ENCODE measurements at regions not wholly inside any gene's neighbourhood (a gene's known extent, or its start where the extent isn't known, plus 50 kb on each side); places are given as distances from the start of the nearest gene placed in this dataset.
"Not testable (repeated sequence)": the region's sequence is repeated elsewhere in the genome, so short reads cannot be mapped to it uniquely, and the experiment has no call there.

DNA sequence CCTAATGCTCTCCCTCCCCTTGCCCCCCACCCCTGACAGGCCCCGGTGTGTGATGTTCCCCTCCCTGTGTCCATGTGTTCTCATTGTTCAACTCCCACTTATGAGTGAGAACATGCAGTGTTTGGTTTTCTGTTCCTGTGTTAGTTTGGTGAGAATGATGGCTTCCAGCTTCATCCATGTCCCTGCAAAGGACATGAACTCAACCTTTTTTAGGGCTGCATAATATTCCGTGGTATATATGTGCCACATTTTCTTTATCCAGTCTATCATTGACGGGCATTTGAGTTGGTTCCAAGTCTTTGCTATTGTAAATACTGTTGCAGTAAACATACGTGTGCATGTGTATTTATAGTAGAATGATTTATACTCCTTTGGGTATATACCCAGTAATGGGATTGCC is 69.5 kb downstream of the HINT1 start:
- DNase-seq (ENCODE audit: extremely low read depth in 1 of 4, low spot score in 3 of 4); BruUV-seq (replicated peaks); H3K9me1 ChIP-seq (ENCODE audit: control insufficient read depth, insufficient read depth, low read length); H3K79me2 ChIP-seq (ENCODE audit: control insufficient read depth, insufficient read depth, low read length); H3K9ac ChIP-seq (ENCODE audit: insufficient read depth in 1 of 2, low read depth in 2 of 2, low read length in 2 of 2); CTCF ChIA-PET (ENCODE audit: low intra/inter-chr PET ratio); H3K27ac ChIP-seq (ENCODE audit: extremely low read depth, low read depth, low read length); intact Hi-C loops (cut with micrococcal nuclease); FAIRE-seq; H3K4me2 ChIP-seq (ENCODE audit: insufficient read depth, low read length); H3K4me3 ChIP-seq; in situ Hi-C loops (cut with MboI); H3K36me3 ChIP-seq (ENCODE audit: control insufficient read depth, insufficient read depth, low read length); H3K9me3 ChIP-seq (replicated peaks; ENCODE audit: control insufficient read depth, insufficient read depth, low read depth, low read length); H3K4me1 ChIP-seq (replicated peaks in 1 of 2; ENCODE audit: control insufficient read depth in 2 of 2, insufficient read depth in 2 of 2, low read length in 2 of 2); H3K27me3 ChIP-seq (ENCODE audit: control insufficient read depth in 2 of 2, insufficient read depth in 2 of 2, low read length in 2 of 2); POLR2A ChIA-PET; H2AFZ ChIP-seq (ENCODE audit: low read depth, low read length); ATAC-seq; H4K20me1 ChIP-seq (replicated peaks; ENCODE audit: control insufficient read depth, insufficient read depth, low read length): not testable (repeated sequence)
- peak; percentile 56 for TF ChIP-seq ZNF146 (CRISPR knock-in tag; IDR thresholded peaks at IDR 0.05; ENCODE audit: unreplicated experiment)
- 0% methylated on average over 3 of the region's 4 CpGs for WGBS (ENCODE audit: insufficient coverage, low coverage, missing lambda C conversion rate)

DNA sequence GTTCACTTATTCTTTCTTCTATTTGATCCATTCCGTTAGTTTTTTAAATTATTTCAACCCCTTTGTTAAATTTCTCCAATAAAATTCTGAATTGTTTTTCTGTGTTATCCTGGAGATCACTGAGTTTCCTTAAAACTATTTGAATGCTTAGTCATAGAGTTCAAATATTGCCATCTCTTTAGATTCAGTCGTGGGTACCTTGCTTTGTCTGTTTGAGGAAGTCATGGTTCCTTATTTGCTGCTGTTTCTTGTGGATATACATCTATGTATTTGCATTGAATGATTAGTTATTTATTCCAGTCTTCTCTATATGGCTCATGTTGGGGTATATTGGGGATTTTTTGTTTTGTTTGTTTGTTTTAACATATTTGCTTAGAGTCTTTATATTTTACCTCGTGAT is 80.6 kb downstream of the HINT1 start:
- WGBS (ENCODE audit: insufficient coverage, low coverage, missing lambda C conversion rate): 0% methylated on average over 3 of the region's 3 CpGs
- Histone ChIP-seq H2AFZ (ENCODE audit: low read depth, low read length) (no peak overlapping the region), H3K9me1 (ENCODE audit: control insufficient read depth, insufficient read depth, low read length) (no peaks in the 10 kb centered on the region), H3K27ac (ENCODE audit: extremely low read depth, low read depth, low read length) (no peak overlapping the region), H3K4me2 (ENCODE audit: insufficient read depth, low read length) (no peak overlapping the region), H3K79me2 (ENCODE audit: control insufficient read depth, insufficient read depth, low read length) (no peaks in the 10 kb centered on the region), H3K4me3 (no peak overlapping the region), H3K9me3 (replicated peaks; ENCODE audit: control insufficient read depth, insufficient read depth, low read depth, low read length) (no peaks in the 10 kb centered on the region), H3K27me3 (ENCODE audit: control insufficient read depth in 2 of 2, insufficient read depth in 2 of 2, low read length in 2 of 2) (no peaks in the 10 kb centered on the region), H3K9ac (ENCODE audit: insufficient read depth in 1 of 2, low read depth in 2 of 2, low read length in 2 of 2) (no peak overlapping the region), H4K20me1 (replicated peaks; ENCODE audit: control insufficient read depth, insufficient read depth, low read length) (no peaks in the 10 kb centered on the region), H3K36me3 (ENCODE audit: control insufficient read depth, insufficient read depth, low read length) (no peaks in the 10 kb centered on the region), H3K4me1 (replicated peaks in 1 of 2; ENCODE audit: control insufficient read depth in 2 of 2, insufficient read depth in 2 of 2, low read length in 2 of 2) (no peaks in the 10 kb centered on the region)
- FAIRE-seq (no peak), DNase-seq (ENCODE audit: extremely low read depth in 1 of 4, low spot score in 3 of 4) (no peak), ATAC-seq (no peak)
- ChIA-PET POLR2A (no interaction called here), CTCF (ENCODE audit: low intra/inter-chr PET ratio) (no interaction called here)
- in situ Hi-C loops (cut with MboI) (no loop called here), intact Hi-C loops (cut with micrococcal nuclease) (no loop called here)
- BruUV-seq (replicated peaks): no TSS peak
- TF ChIP-seq BCL6 (CRISPR knock-in tag; IDR thresholded peaks at IDR 0.05) (no peak), ZNF12 (CRISPR knock-in tag; IDR thresholded peaks at IDR 0.05) (no peak), PRMT5 (CRISPR knock-in tag; IDR thresholded peaks at IDR 0.05) (no peak), POLR2A (conservative IDR thresholded peaks at IDR 0.05) (no peak), ZNF197 (CRISPR knock-in tag; IDR thresholded peaks at IDR 0.05; ENCODE audit: low read depth) (no peak), ZNF174 (CRISPR knock-in tag; IDR thresholded peaks at IDR 0.05) (no peak), ZNF584 (CRISPR knock-in tag; IDR thresholded peaks at IDR 0.05; ENCODE audit: low read depth) (no peak), MBD2 (IDR thresholded peaks at IDR 0.05; ENCODE audit: borderline replicate concordance, low read depth) (no peak), SRSF1 (IDR thresholded peaks at IDR 0.05; ENCODE audit: low read depth, low read length) (no peak)
- TF ChIP-seq, protein P1, sequence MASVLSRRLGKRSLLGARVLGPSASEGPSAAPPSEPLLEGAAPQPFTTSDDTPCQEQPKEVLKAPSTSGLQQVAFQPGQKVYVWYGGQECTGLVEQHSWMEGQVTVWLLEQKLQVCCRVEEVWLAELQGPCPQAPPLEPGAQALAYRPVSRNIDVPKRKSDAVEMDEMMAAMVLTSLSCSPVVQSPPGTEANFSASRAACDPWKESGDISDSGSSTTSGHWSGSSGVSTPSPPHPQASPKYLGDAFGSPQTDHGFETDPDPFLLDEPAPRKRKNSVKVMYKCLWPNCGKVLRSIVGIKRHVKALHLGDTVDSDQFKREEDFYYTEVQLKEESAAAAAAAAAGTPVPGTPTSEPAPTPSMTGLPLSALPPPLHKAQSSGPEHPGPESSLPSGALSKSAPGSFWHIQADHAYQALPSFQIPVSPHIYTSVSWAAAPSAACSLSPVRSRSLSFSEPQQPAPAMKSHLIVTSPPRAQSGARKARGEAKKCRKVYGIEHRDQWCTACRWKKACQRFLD (CRISPR knock-in tag; IDR thresholded peaks at IDR 0.05): no peak
- TF ChIP-seq, protein P2, sequence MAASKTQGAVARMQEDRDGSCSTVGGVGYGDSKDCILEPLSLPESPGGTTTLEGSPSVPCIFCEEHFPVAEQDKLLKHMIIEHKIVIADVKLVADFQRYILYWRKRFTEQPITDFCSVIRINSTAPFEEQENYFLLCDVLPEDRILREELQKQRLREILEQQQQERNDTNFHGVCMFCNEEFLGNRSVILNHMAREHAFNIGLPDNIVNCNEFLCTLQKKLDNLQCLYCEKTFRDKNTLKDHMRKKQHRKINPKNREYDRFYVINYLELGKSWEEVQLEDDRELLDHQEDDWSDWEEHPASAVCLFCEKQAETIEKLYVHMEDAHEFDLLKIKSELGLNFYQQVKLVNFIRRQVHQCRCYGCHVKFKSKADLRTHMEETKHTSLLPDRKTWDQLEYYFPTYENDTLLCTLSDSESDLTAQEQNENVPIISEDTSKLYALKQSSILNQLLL (CRISPR knock-in tag; IDR thresholded peaks at IDR 0.05; ENCODE audit: borderline replicate concordance): no peak
- TF ChIP-seq, protein P3, sequence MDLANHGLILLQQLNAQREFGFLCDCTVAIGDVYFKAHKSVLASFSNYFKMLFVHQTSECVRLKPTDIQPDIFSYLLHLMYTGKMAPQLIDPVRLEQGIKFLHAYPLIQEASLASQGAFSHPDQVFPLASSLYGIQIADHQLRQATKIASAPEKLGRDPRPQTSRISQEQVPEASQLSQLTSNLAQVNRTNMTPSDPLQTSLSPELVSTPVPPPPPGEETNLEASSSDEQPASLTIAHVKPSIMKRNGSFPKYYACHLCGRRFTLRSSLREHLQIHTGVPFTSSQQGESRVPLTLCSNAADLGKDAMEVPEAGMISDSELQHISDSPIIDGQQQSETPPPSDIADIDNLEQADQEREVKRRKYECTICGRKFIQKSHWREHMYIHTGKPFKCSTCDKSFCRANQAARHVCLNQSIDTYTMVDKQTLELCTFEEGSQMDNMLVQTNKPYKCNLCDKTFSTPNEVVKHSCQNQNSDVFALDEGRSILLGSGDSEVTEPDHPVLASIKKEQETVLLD (IDR thresholded peaks at IDR 0.05): no peak
